Neural cell (in vitro differentiated cells): ENCODE measurements at regions not wholly inside any gene's neighbourhood (a gene's known extent, or its start where the extent isn't known, plus 50 kb on each side); places are given as distances from the start of the nearest gene placed in this dataset.

Experiments
- EP300 ChIP-seq: fragments of 450-650 bp; conservative IDR thresholded peaks from 2 replicates; pipeline ENCODE4 v1.6.1; 2014; ENCODE audit warnings: antibody characterized with exemption, mild to moderate bottlenecking, moderate library complexity; ENCODE audit not compliant: poor library complexity, severe bottlenecking
- EZH2 ChIP-seq: fragments of 200-600, 300-800 bp; shearing (Covaris generic), sonication (generic); IDR thresholded peaks from 2 replicates; pipeline ENCODE4 v1.6.1; 2014; ENCODE audit warnings: antibody characterized with exemption, low read length, borderline replicate concordance, mild to moderate bottlenecking; ENCODE audit not compliant: insufficient read depth, poor library complexity, severe bottlenecking
- MXI1 ChIP-seq: fragments of 450-650 bp; conservative IDR thresholded peaks from 2 replicates; pipeline ENCODE4 v1.6.1; 2014; ENCODE audit warnings: antibody characterized with exemption, mild to moderate bottlenecking; ENCODE audit not compliant: poor library complexity, severe bottlenecking
- POLR2AphosphoS5 ChIP-seq: IDR thresholded peaks from 2 replicates; pipeline ENCODE4 v1.6.1; 2012
- RAD21 ChIP-seq: fragments of 450-650 bp; conservative IDR thresholded peaks from 2 replicates; pipeline ENCODE4 v1.6.1; 2014; ENCODE audit warnings: antibody characterized with exemption, mild to moderate bottlenecking, moderate library complexity
- TAF1 ChIP-seq: IDR thresholded peaks from 2 replicates; pipeline ENCODE4 v1.6.1; 2012; ENCODE audit warnings: low read depth
- TF ChIP-seq, protein P1 (sequence below): fragments of 450-650 bp; IDR thresholded peaks from 2 replicates; pipeline ENCODE4 v1.5.1; 2014; ENCODE audit warnings: antibody characterized with exemption, mild to moderate bottlenecking, moderate library complexity; ENCODE audit not compliant: poor library complexity, severe bottlenecking
- TF ChIP-seq, protein P2 (sequence below): IDR thresholded peaks from 2 replicates; pipeline ENCODE4 v1.6.1; 2012; ENCODE audit warnings: borderline replicate concordance

DNA sequence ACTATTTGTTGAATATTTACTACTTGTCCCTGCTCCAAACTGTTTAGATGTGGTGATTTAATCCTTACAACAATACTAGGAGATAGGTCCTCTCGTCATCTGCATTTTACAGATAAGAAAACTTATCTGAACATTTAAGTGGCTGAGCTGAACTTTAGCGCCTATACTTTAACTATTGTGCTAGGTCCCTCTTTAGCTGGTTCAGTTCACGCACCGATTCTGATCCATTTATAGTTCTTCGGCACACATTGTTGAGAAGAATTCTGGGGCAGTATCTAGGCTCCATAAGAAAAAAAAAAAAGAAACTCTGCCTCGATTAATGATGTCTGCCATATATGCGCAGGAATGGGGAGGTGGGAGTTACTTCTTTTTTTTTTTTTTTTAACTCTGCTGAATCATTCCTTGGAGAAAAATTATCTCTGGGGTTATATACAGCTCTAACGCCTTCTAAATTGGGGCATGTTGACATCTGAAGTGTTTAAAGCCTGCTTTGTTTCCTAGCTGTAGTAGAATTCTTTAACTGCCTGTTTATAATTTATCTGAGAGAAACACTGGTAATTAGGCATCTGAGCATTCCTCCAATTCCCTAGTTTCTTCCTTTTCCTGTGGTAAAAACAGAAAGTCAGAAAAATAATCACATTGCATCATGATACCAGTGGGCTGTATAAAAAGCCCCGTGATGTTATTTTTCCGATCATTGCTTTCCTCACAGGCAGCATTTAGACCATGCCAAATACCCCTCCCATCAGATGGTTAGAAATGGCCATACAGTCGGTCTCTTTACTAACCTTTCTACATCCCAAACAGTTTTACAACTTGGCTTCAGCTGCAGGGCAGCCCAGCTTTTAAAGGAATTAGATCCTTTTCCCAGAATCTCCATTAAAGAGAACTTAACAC is 98.5 kb upstream of the KDM7A start:
- TF ChIP-seq, protein P1, sequence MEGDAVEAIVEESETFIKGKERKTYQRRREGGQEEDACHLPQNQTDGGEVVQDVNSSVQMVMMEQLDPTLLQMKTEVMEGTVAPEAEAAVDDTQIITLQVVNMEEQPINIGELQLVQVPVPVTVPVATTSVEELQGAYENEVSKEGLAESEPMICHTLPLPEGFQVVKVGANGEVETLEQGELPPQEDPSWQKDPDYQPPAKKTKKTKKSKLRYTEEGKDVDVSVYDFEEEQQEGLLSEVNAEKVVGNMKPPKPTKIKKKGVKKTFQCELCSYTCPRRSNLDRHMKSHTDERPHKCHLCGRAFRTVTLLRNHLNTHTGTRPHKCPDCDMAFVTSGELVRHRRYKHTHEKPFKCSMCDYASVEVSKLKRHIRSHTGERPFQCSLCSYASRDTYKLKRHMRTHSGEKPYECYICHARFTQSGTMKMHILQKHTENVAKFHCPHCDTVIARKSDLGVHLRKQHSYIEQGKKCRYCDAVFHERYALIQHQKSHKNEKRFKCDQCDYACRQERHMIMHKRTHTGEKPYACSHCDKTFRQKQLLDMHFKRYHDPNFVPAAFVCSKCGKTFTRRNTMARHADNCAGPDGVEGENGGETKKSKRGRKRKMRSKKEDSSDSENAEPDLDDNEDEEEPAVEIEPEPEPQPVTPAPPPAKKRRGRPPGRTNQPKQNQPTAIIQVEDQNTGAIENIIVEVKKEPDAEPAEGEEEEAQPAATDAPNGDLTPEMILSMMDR = no peak
- TF ChIP-seq EZH2 (no peak), POLR2AphosphoS5 (no peak), TAF1 (no peak), EP300 (no peak), MXI1 (no peak), RAD21 (no peak)
- TF ChIP-seq, protein P2, sequence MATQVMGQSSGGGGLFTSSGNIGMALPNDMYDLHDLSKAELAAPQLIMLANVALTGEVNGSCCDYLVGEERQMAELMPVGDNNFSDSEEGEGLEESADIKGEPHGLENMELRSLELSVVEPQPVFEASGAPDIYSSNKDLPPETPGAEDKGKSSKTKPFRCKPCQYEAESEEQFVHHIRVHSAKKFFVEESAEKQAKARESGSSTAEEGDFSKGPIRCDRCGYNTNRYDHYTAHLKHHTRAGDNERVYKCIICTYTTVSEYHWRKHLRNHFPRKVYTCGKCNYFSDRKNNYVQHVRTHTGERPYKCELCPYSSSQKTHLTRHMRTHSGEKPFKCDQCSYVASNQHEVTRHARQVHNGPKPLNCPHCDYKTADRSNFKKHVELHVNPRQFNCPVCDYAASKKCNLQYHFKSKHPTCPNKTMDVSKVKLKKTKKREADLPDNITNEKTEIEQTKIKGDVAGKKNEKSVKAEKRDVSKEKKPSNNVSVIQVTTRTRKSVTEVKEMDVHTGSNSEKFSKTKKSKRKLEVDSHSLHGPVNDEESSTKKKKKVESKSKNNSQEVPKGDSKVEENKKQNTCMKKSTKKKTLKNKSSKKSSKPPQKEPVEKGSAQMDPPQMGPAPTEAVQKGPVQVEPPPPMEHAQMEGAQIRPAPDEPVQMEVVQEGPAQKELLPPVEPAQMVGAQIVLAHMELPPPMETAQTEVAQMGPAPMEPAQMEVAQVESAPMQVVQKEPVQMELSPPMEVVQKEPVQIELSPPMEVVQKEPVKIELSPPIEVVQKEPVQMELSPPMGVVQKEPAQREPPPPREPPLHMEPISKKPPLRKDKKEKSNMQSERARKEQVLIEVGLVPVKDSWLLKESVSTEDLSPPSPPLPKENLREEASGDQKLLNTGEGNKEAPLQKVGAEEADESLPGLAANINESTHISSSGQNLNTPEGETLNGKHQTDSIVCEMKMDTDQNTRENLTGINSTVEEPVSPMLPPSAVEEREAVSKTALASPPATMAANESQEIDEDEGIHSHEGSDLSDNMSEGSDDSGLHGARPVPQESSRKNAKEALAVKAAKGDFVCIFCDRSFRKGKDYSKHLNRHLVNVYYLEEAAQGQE = no peak
